ENCODE measurements at regions not wholly inside any gene's neighbourhood (a gene's known extent, or its start where the extent isn't known, plus 50 kb on each side); places are given as distances from the start of the nearest gene placed in this dataset.

DNA sequence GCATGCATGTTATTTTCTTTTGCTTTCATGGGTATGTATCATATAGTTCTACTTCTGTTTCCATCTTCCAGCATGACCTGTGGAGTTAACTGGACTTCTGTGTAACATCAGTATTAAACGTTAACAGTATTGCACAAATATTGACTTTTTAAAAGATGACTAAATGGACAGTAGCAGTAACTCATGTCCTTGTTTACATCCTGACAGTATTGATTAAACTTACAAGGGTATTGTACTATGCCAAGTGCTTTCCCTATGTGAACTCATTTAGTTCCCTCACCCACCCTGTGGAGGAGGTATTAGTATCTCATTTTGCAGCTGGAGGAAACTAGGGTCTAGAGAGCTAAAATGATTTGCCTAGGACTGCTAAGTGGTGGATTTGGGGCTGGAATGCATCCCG, 128.7 kb upstream of the SLC10A2 start:
- TF ChIP-seq CTCF (IDR thresholded peaks at IDR 0.05; ENCODE audit: low read length) (no peak), EZH2 (IDR thresholded peaks at IDR 0.05; ENCODE audit: borderline replicate concordance, low read length) (no peak)
